Breast epithelium (tissue), 3 donors: ENCODE measurements at regions not wholly inside any gene's neighbourhood (a gene's known extent, or its start where the extent isn't known, plus 50 kb on each side); places are given as distances from the start of the nearest gene placed in this dataset.

Experiments
- CTCF ChIP-seq, 3 donors: fragments of 450-650 bp; IDR thresholded peaks; one replicate each; pipeline ENCODE4 v1.5.1; 2016 to 2017; ENCODE audit warnings: antibody characterized with exemption in 3 of 3, mild to moderate bottlenecking in 3 of 3, moderate library complexity in 3 of 3
- POLR2A ChIP-seq: fragments of 450-650 bp; IDR thresholded peaks from one replicate; pipeline ENCODE4 v1.6.1; 2016; ENCODE audit warnings: antibody characterized with exemption, mild to moderate bottlenecking, moderate library complexity
- POLR2AphosphoS5 ChIP-seq, 3 donors: sonication (generic); formaldehyde crosslinking; IDR thresholded peaks; one replicate each; pipeline ENCODE4 v1.6.1; 2017; ENCODE audit warnings: antibody characterized with exemption in 3 of 3

- no peak for TF ChIP-seq POLR2A
- no peak for TF ChIP-seq CTCF (IDR thresholded peaks at IDR 0.05)
- no peak for TF ChIP-seq POLR2AphosphoS5 (IDR thresholded peaks at IDR 0.05)
Observed at GRCh38 chr16:26889740-26890139, 177.0 kb upstream of the C16orf82 start.
